ENCODE measurements at regions not wholly inside any gene's neighbourhood (a gene's known extent, or its start where the extent isn't known, plus 50 kb on each side); places are given as distances from the start of the nearest gene placed in this dataset.

GRCh38 chr3:193114431-193115340 is 126.3 kb upstream of the PLAAT1 start:
- Histone ChIP-seq H3K4me3 (ENCODE audit: low read length) (no peak overlapping the region), H2AFZ (ENCODE audit: low read length) (no peak overlapping the region), H3K4me2 (ENCODE audit: low read depth, low read length, poor library complexity, severe bottlenecking) (no peak overlapping the region), H3K79me2 (ENCODE audit: low read length) (no peaks in the 10 kb centered on the region), H3K27me3 (ENCODE audit: low read length) (no peaks in the 10 kb centered on the region), H3K9me3 (ENCODE audit: low read length) (no peaks in the 10 kb centered on the region), H3K36me3 (ENCODE audit: insufficient read depth, low read length) (no peaks in the 10 kb centered on the region), H3K9ac (ENCODE audit: low read length) (no peak overlapping the region), H3K4me1 (ENCODE audit: low read length) (no peaks in the 10 kb centered on the region), H3K27ac (ENCODE audit: low read length) (no peak overlapping the region), H3K9me2 (replicated peaks; ENCODE audit: insufficient read depth, low read length) (no peaks in the 10 kb centered on the region), H4K20me1 (ENCODE audit: insufficient read depth, low read depth, low read length) (no peaks in the 10 kb centered on the region)
- DNase-seq, result no peak

GRCh38 chr3:193116871-193117270 is 124.2 kb upstream of the PLAAT1 start:
- no peaks in the 10 kb centered on the region for H3K79me2 ChIP-seq (ENCODE audit: low read length)
- no peaks in the 10 kb centered on the region for H3K27me3 ChIP-seq (ENCODE audit: low read length)
- H3K4me2 ChIP-seq (ENCODE audit: low read depth, low read length, poor library complexity, severe bottlenecking), result no peak overlapping the region
- H3K9me3 ChIP-seq (ENCODE audit: low read length), result no peaks in the 10 kb centered on the region
- no peak overlapping the region for H3K4me3 ChIP-seq (ENCODE audit: low read length)
- H3K36me3 ChIP-seq (ENCODE audit: insufficient read depth, low read length), result no peaks in the 10 kb centered on the region
- H3K9ac ChIP-seq (ENCODE audit: low read length), result no peak overlapping the region
- H4K20me1 ChIP-seq (ENCODE audit: insufficient read depth, low read depth, low read length), result no peaks in the 10 kb centered on the region
- H3K4me1 ChIP-seq (ENCODE audit: low read length), result no peaks in the 10 kb centered on the region
- DNase-seq, result no peak
- no peaks in the 10 kb centered on the region for H3K9me2 ChIP-seq (replicated peaks; ENCODE audit: insufficient read depth, low read length)
- H2AFZ ChIP-seq (ENCODE audit: low read length), result no peak overlapping the region
- H3K27ac ChIP-seq (ENCODE audit: low read length), result no peak overlapping the region

GRCh38 chr3:193118907-193119306 is 122.1 kb upstream of the PLAAT1 start:
- Histone ChIP-seq H3K79me2 (ENCODE audit: low read length) (no peaks in the 10 kb centered on the region), H4K20me1 (ENCODE audit: insufficient read depth, low read depth, low read length) (no peaks in the 10 kb centered on the region), H3K4me3 (ENCODE audit: low read length) (no peak overlapping the region), H3K27me3 (ENCODE audit: low read length) (no peaks in the 10 kb centered on the region), H3K4me2 (ENCODE audit: low read depth, low read length, poor library complexity, severe bottlenecking) (no peak overlapping the region), H3K9me3 (ENCODE audit: low read length) (no peaks in the 10 kb centered on the region), H3K27ac (ENCODE audit: low read length) (no peak overlapping the region), H3K4me1 (ENCODE audit: low read length) (no peaks in the 10 kb centered on the region), H3K9ac (ENCODE audit: low read length) (no peak overlapping the region), H2AFZ (ENCODE audit: low read length) (no peak overlapping the region), H3K9me2 (replicated peaks; ENCODE audit: insufficient read depth, low read length) (no peaks in the 10 kb centered on the region), H3K36me3 (ENCODE audit: insufficient read depth, low read length) (no peaks in the 10 kb centered on the region)
- DNase-seq, result no peak

GRCh38 chr3:193119926-193120325 is 121.1 kb upstream of the PLAAT1 start:
- H3K36me3 ChIP-seq (ENCODE audit: insufficient read depth, low read length), result no peaks in the 10 kb centered on the region
- H3K27ac ChIP-seq (ENCODE audit: low read length), result no peak overlapping the region
- H4K20me1 ChIP-seq (ENCODE audit: insufficient read depth, low read depth, low read length), result no peaks in the 10 kb centered on the region
- no peak overlapping the region for H3K9ac ChIP-seq (ENCODE audit: low read length)
- H3K4me1 ChIP-seq (ENCODE audit: low read length), result no peaks in the 10 kb centered on the region
- no peak overlapping the region for H2AFZ ChIP-seq (ENCODE audit: low read length)
- no peak overlapping the region for H3K4me2 ChIP-seq (ENCODE audit: low read depth, low read length, poor library complexity, severe bottlenecking)
- no peak for DNase-seq
- H3K9me2 ChIP-seq (replicated peaks; ENCODE audit: insufficient read depth, low read length), result no peaks in the 10 kb centered on the region
- no peak overlapping the region for H3K4me3 ChIP-seq (ENCODE audit: low read length)
- H3K79me2 ChIP-seq (ENCODE audit: low read length), result no peaks in the 10 kb centered on the region
- no peaks in the 10 kb centered on the region for H3K27me3 ChIP-seq (ENCODE audit: low read length)
- H3K9me3 ChIP-seq (ENCODE audit: low read length), result no peaks in the 10 kb centered on the region

- Histone ChIP-seq H3K27ac (ENCODE audit: low read length) (no peak overlapping the region), H3K4me2 (ENCODE audit: low read depth, low read length, poor library complexity, severe bottlenecking) (no peak overlapping the region), H3K79me2 (ENCODE audit: low read length) (no peaks in the 10 kb centered on the region), H3K27me3 (ENCODE audit: low read length) (no peaks in the 10 kb centered on the region), H3K9me3 (ENCODE audit: low read length) (no peaks in the 10 kb centered on the region), H3K4me1 (ENCODE audit: low read length) (no peaks in the 10 kb centered on the region), H4K20me1 (ENCODE audit: insufficient read depth, low read depth, low read length) (no peaks in the 10 kb centered on the region), H2AFZ (ENCODE audit: low read length) (no peak overlapping the region), H3K36me3 (ENCODE audit: insufficient read depth, low read length) (no peaks in the 10 kb centered on the region), H3K9ac (ENCODE audit: low read length) (no peak overlapping the region), H3K4me3 (ENCODE audit: low read length) (no peak overlapping the region), H3K9me2 (replicated peaks; ENCODE audit: insufficient read depth, low read length) (no peaks in the 10 kb centered on the region)
- DNase-seq, result no peak
Observed at GRCh38 chr3:193124861-193125260, 116.2 kb upstream of the PLAAT1 start.

- no peak for DNase-seq
- no peak overlapping the region for H3K27ac ChIP-seq (ENCODE audit: low read length)
- H3K9me2 ChIP-seq (replicated peaks; ENCODE audit: insufficient read depth, low read length), result no peaks in the 10 kb centered on the region
- no peaks in the 10 kb centered on the region for H3K36me3 ChIP-seq (ENCODE audit: insufficient read depth, low read length)
- H3K9me3 ChIP-seq (ENCODE audit: low read length), result no peaks in the 10 kb centered on the region
- H3K79me2 ChIP-seq (ENCODE audit: low read length), result no peaks in the 10 kb centered on the region
- H3K4me3 ChIP-seq (ENCODE audit: low read length), result no peak overlapping the region
- H3K27me3 ChIP-seq (ENCODE audit: low read length), result no peaks in the 10 kb centered on the region
- H3K4me1 ChIP-seq (ENCODE audit: low read length), result no peaks in the 10 kb centered on the region
- H4K20me1 ChIP-seq (ENCODE audit: insufficient read depth, low read depth, low read length), result no peaks in the 10 kb centered on the region
- no peak overlapping the region for H3K4me2 ChIP-seq (ENCODE audit: low read depth, low read length, poor library complexity, severe bottlenecking)
- no peak overlapping the region for H2AFZ ChIP-seq (ENCODE audit: low read length)
- H3K9ac ChIP-seq (ENCODE audit: low read length), result no peak overlapping the region
Observed at GRCh38 chr3:193129607-193130006, 111.4 kb upstream of the PLAAT1 start.

- no peaks in the 10 kb centered on the region for H3K9me2 ChIP-seq (replicated peaks; ENCODE audit: insufficient read depth, low read length)
- no peaks in the 10 kb centered on the region for H4K20me1 ChIP-seq (ENCODE audit: insufficient read depth, low read depth, low read length)
- H3K27ac ChIP-seq (ENCODE audit: low read length), result no peak overlapping the region
- no peak overlapping the region for H3K4me3 ChIP-seq (ENCODE audit: low read length)
- H3K9me3 ChIP-seq (ENCODE audit: low read length), result no peaks in the 10 kb centered on the region
- H3K27me3 ChIP-seq (ENCODE audit: low read length), result no peaks in the 10 kb centered on the region
- H3K9ac ChIP-seq (ENCODE audit: low read length), result no peak overlapping the region
- no peak for DNase-seq
- H3K79me2 ChIP-seq (ENCODE audit: low read length), result no peaks in the 10 kb centered on the region
- no peaks in the 10 kb centered on the region for H3K36me3 ChIP-seq (ENCODE audit: insufficient read depth, low read length)
- no peak overlapping the region for H2AFZ ChIP-seq (ENCODE audit: low read length)
- no peak overlapping the region for H3K4me2 ChIP-seq (ENCODE audit: low read depth, low read length, poor library complexity, severe bottlenecking)
- H3K4me1 ChIP-seq (ENCODE audit: low read length), result no peaks in the 10 kb centered on the region
Observed at GRCh38 chr3:193130576-193130975, 110.4 kb upstream of the PLAAT1 start.

- DNase-seq, result no peak
- H2AFZ ChIP-seq (ENCODE audit: low read length), result no peak overlapping the region
- H3K27me3 ChIP-seq (ENCODE audit: low read length), result no peaks in the 10 kb centered on the region
- no peaks in the 10 kb centered on the region for H3K9me3 ChIP-seq (ENCODE audit: low read length)
- no peaks in the 10 kb centered on the region for H3K4me1 ChIP-seq (ENCODE audit: low read length)
- H3K9ac ChIP-seq (ENCODE audit: low read length), result no peak overlapping the region
- no peaks in the 10 kb centered on the region for H3K79me2 ChIP-seq (ENCODE audit: low read length)
- H3K27ac ChIP-seq (ENCODE audit: low read length), result no peak overlapping the region
- no peaks in the 10 kb centered on the region for H3K36me3 ChIP-seq (ENCODE audit: insufficient read depth, low read length)
- no peak overlapping the region for H3K4me2 ChIP-seq (ENCODE audit: low read depth, low read length, poor library complexity, severe bottlenecking)
- no peaks in the 10 kb centered on the region for H4K20me1 ChIP-seq (ENCODE audit: insufficient read depth, low read depth, low read length)
- no peak overlapping the region for H3K4me3 ChIP-seq (ENCODE audit: low read length)
- H3K9me2 ChIP-seq (replicated peaks; ENCODE audit: insufficient read depth, low read length), result no peaks in the 10 kb centered on the region
Observed at GRCh38 chr3:193132241-193132640, 108.8 kb upstream of the PLAAT1 start.
